GM12874 (cell line): ENCODE measurements at regions not wholly inside any gene's neighbourhood (a gene's known extent, or its start where the extent isn't known, plus 50 kb on each side); places are given as distances from the start of the nearest gene placed in this dataset.

ENCODE experiments used
- TF ChIP-seq, protein P1 (sequence below): IDR thresholded peaks from 2 replicates; pipeline ENCODE4 v1.5.1; 2011; ENCODE audit warnings: low read depth, mild to moderate bottlenecking, control low read depth, low read length, moderate library complexity; ENCODE audit not compliant: insufficient read depth

DNA sequence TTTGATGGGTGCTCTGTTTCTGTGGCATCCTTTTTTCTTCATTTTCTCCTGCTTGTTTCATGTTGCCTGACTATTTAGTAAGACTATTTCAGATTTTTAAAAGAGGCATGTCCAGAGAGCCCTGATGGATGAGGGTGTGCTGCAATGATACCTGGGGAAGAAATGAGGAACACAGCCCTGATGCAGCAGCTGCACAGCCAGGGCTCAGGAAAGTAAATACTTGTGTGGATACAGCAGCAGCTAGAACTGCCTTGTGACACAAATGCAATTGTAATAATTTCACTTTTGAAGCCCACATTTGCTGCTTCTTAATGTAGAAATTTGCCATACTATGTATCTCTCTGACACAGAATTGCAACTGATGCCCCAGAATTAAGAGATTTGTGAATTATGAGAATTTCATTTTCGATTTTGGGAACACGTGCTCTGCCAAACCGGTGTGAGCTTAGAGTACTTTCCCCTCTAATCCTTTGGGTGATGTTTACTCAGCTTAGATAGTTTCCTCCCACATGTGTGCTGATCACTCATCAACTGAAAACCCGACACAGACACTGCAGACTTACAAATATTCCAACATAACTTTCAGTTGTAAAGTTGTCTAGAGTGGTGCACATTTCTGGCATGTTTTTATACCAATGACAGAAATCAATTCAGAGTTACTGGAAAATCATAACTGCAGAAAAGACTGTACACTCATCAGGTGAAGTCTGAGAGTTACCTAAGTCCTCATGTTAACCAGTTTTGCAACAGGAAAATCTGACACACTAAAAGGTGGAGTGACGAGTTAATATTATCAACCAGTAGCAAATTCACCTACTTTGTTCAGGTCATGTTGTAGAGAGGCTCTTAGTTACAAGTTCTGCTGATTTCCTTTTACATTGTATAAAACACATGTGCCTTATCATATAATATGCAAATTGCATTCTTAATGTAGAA is 383.4 kb downstream of the CBLN2 start:
- TF ChIP-seq, protein P1, sequence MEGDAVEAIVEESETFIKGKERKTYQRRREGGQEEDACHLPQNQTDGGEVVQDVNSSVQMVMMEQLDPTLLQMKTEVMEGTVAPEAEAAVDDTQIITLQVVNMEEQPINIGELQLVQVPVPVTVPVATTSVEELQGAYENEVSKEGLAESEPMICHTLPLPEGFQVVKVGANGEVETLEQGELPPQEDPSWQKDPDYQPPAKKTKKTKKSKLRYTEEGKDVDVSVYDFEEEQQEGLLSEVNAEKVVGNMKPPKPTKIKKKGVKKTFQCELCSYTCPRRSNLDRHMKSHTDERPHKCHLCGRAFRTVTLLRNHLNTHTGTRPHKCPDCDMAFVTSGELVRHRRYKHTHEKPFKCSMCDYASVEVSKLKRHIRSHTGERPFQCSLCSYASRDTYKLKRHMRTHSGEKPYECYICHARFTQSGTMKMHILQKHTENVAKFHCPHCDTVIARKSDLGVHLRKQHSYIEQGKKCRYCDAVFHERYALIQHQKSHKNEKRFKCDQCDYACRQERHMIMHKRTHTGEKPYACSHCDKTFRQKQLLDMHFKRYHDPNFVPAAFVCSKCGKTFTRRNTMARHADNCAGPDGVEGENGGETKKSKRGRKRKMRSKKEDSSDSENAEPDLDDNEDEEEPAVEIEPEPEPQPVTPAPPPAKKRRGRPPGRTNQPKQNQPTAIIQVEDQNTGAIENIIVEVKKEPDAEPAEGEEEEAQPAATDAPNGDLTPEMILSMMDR, result no peak

DNA sequence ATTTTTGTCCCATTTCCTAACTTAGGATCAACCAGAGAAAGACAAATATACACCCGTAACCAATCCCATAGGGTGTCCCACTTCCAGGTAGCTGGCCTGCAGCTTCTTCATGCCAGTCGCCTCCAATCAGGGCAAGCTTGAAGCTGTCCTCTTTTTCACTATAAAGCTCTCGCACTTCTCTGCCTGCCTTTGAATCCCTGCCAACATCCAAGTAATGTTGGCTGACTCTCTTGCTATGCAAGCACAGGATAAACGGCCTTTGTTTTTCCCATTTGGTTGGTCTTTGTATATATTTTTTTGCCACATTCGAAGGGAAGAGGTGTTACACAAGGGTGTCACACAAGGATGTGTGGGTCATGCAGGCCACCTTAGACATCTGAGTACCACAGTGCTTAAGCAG is 388.8 kb downstream of the CBLN2 start:
- TF ChIP-seq, protein P1, result no peak

DNA sequence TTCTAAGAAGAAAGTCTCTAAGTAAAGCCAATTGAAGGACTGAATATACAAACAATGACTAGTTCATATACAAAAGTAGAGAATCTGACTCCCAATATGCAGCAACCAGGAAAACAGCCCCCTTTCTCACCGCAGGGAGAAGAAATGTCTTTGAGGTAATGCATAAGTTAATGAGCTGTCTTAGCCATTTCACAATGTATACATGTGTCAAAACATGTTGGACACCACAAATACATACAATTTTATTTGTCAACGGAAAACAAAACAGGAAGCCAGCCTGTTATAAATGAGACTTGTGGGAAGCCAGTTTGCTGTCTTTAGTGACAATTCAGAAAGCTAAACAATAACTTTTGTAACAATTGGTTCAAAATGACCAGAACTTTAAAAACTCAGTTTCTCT is 389.2 kb downstream of the CBLN2 start:
- TF ChIP-seq, protein P1, result no peak

DNA sequence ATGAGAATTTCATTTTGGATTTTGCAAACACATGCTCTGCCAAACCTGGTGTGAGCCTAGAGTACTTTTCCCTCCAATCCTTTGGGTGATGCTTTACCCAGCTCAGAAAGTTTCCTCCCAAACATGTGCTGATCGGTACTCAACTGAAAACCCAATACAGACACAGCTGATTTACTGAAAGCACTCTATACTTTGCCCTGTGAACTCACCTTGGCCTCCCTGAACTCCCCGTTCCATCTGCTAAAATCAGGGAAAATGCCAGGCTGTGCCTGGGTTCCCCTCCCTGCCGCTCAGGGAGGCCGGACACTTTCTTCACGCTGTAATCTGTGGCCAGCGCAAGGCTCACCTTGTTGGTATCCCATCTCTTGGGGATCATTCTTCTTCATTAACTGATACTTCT is 391.2 kb downstream of the CBLN2 start:
- TF ChIP-seq, protein P1, result no peak

GRCh38 chr18:72147830-72148229 is 396.3 kb downstream of the CBLN2 start:
- TF ChIP-seq, protein P1, result no peak

GRCh38 chr18:72140007-72140406 is 404.1 kb downstream of the CBLN2 start:
- TF ChIP-seq, protein P1, result no peak

DNA sequence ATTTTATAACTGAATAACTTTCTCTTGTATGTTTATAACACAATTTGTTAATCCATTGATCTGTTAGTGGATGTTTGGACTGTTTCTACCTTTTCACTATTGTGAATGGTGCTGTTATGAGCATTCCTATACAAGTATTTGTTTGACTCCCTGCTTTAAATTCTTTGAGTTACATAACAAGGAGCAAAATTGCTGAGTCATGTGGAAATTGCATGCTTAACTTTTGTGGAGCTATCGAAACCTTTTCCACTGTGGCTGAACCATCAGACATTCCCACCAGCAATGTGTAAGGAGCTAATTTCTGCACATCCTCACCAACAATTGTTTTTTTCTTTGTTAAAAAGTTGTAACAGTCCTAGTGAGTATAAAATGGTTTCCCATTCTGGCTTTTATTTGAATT is 415.5 kb downstream of the CBLN2 start:
- TF ChIP-seq, protein P1, result no peak
